ENCODE measurements at regions not wholly inside any gene's neighbourhood (a gene's known extent, or its start where the extent isn't known, plus 50 kb on each side); places are given as distances from the start of the nearest gene placed in this dataset.

DNA sequence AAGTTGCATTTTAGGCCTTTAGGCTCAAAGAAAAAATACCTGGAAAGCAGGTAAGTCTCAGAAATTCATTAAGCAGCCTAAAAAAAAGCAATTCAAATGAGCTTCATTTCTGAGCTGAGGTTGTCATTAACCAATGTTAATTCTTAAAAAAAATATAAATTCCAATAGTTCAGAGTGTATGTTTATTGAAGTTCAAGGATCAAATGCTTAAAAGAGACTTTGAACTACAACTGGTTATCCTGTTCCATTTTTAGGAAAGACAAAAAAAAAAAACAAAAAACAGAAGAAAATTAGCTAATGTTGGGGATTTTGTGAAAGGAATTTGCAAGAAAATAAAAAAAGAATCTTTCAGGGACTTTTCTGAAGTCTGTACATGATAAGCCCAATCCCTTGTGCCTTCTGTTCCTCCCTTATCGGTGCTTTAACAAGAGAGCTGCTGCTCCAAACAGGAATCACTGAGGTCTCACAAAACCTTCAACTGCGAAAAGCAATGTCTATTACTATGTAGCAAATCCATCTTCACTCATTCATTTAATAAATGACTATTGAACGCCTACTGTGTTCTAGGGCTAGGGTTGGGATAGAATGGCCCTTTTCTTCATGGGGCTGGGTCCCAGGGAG is 90.3 kb downstream of the FOXF2 start:
- DNase-seq: no peak
- in situ Hi-C loops (cut with HindIII; ENCODE audit: low pct_ligation_motif_present, low pct_unique_long_range_greater_than_20kb, low sequenced_read_pairs): no loop called here

DNA sequence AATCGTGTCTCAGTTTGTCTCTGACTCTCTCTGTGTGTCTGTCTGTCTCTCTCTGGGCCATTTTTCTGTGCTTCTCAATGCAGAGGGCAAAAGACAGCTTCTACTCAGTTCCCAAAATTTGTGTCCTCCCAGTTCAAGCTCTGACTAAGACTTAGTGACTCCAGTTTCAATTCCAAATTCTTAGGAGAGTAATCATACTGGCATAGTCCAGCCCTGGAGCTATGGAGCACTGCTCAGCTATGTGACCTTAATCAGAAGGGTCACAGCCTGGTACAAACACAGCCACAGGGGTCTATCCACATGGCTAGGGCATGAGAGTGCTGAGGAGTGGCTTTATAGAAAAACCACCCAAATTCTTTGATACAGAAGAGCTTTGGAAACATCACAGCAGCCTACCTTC is 91.9 kb downstream of the FOXF2 start:
- in situ Hi-C loops (cut with HindIII; ENCODE audit: low pct_ligation_motif_present, low pct_unique_long_range_greater_than_20kb, low sequenced_read_pairs): no loop called here
- DNase-seq: peak; percentile 90

DNA sequence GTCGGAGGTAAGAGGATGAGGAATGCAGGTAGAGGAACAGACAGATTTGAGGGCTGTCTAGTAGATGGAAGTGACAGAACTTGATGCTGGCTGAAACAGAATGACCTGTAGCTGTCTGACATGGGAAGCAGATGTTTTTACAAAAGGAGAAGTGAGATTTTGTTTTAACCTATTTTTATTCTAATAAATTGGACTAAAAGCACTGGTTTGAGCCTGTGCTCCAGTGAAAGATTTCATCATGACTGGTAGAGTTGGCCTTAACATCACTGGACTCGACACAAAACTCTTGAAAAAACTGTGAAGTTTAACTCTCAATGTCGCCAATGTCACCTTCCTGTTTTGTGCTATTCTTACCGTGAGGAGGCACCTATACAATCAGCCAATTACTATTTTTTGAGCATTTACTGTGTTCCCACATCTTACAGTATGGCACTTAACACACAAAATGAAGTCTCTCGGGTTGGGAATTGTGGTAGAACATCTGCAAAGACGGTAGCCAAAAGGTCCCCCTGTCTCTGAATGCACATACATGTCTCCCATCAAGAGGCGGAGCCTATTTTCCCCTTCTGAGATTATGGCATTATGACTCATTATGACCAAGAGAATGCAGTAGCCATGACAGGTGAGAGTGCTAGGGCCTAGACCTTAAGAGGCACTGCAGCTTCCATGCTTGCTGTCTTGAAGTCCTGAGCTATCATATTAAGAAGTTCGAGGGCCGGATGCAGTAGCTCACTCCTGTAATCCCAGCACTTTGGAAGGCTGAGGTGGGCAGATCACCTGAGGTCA is 93.2 kb downstream of the FOXF2 start:
- DNase-seq: no peak
- in situ Hi-C loops (cut with HindIII; ENCODE audit: low pct_ligation_motif_present, low pct_unique_long_range_greater_than_20kb, low sequenced_read_pairs): no loop called here

DNA sequence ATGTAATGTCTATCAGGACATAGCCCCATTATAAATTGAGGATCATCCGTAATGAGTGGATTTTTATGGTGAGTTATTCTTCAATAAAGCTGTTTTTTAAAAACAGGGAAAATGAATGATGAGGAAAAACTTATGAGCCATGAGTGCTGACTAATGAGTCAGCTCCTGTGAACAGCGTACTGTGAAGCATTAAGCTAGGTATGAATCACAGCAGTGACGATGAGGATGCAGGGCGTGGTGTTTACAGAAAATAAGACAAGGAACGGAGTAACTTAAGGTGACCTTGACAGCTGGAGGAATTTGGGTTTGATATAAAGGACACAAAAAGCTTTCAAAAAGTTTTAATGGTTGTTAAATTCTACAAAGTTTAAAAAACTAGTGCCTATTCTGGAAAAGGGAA is 96.3 kb downstream of the FOXF2 start:
- in situ Hi-C loops (cut with HindIII; ENCODE audit: low pct_ligation_motif_present, low pct_unique_long_range_greater_than_20kb, low sequenced_read_pairs): no loop called here

DNA sequence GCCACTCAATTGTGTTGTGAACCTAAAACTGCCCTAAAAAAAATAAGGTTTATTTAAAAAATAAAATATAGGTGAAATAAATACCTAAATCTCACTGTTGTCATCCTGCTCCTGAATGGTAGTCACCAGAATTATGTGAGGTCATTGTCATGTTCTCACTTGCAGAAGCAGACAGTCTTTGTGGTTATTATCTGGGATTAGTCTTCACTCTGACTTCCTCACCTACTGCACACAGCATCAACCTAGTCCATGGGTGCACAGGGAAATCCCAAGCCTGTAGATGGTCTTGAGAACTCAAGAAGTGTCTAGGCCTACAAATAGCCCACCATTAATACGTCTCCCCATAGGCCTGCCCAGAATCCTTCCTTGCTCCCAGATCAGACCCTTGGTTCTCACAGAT is 97.0 kb downstream of the FOXF2 start:
- no peak for DNase-seq
- in situ Hi-C loops (cut with HindIII; ENCODE audit: low pct_ligation_motif_present, low pct_unique_long_range_greater_than_20kb, low sequenced_read_pairs): no loop called here

More for the DNA sequence above, 96.3 kb downstream of the FOXF2 start:
- DNase-seq: peak; percentile 79

DNA sequence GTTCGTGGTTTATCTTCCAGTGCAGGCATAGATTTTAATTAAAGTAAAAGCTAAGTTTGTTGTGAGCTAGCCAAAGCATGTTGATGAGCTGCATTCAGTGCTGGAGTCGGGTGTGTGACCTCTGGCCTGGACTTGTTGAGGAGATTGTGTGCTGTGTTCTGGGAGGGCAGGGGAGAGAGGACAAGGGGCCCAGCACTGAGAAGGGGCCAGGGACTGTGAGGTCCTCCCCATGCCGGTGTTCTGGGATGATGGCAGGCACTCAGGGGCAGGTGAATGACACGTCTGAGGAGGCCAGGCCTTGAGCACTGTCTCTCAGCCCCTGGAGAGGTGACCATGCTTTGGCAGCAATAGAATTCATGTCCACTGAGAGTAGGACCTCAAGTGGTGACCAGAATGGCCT is 97.9 kb downstream of the FOXF2 start:
- in situ Hi-C loops (cut with HindIII; ENCODE audit: low pct_ligation_motif_present, low pct_unique_long_range_greater_than_20kb, low sequenced_read_pairs): no loop called here
- DNase-seq: no peak

DNA sequence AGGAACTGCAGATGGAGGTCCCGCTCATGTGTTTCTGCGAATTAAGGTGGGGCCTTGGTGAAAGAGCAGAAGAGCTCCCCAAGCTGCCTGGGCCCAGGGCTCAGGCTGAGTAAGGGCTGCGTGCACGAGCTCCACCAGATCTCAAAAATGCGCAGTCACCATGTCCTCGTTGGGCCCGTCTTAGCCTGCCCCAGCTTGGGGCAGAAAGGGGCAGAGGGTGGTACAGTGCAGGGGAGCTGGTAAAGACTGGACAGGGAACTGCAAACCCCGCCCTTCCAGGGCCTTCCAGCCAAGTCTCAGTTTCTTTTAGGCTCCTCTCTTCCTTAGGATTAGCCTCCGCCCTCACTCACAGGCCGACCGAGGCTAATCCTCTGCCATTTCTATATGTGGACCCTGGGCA is 101.6 kb downstream of the FOXF2 start:
- in situ Hi-C loops (cut with HindIII; ENCODE audit: low pct_ligation_motif_present, low pct_unique_long_range_greater_than_20kb, low sequenced_read_pairs): no loop called here
- no peak for DNase-seq

DNA sequence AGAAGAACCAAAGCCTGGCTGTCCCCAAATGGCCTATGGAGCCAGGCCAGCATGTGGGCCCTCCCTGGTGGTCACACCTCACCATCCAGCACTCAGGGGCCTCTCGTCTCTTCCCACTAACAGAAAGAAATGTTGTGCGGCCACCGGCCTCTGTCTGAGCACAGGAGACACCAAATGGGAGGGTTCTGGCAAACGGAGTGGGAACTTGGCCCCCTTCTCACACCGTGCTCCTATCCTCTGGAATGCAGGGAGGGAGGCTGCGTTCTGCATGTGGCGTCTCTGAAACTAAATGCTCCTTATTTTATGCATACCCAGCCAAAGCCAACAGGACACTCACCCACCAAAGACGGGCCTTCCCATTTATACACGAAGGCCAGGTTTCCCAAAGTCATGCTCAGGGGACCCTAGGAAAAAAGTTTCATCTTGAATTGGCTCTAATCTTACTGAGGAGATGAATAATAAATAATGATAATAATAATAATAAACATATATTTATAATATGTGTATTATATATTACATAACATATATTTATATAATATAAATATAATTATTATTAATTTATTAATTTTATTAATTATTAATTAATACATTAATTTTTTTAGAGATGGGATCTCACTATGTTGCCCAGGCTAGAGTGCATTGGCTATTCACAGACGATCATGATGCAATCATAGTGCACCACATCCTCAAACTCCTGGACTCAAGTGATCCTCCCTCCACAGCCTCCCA is 102.4 kb downstream of the FOXF2 start:
- no peak for DNase-seq
- in situ Hi-C loops (cut with HindIII; ENCODE audit: low pct_ligation_motif_present, low pct_unique_long_range_greater_than_20kb, low sequenced_read_pairs): no loop called here

DNA sequence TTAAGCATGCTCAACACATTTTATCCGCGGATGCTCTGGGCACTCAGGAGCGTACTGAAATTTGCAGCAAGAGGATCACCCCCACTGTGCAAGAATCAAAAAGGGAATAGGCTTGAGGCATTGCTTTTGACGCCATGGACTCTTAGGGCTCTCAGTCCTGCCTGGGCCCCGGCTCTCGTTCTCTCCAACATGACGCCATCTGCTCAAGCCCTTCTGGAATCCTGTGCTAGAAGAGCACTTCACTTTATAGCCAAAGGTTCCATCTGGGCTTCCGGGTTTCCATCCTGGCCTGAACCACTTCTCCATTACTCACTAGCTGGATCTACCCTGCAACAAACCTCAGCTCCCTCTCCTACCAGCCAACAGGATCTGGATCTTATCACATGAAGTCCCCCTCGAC is 105.3 kb downstream of the FOXF2 start:
- DNase-seq: no peak
- in situ Hi-C loops (cut with HindIII; ENCODE audit: low pct_ligation_motif_present, low pct_unique_long_range_greater_than_20kb, low sequenced_read_pairs): no loop called here

DNA sequence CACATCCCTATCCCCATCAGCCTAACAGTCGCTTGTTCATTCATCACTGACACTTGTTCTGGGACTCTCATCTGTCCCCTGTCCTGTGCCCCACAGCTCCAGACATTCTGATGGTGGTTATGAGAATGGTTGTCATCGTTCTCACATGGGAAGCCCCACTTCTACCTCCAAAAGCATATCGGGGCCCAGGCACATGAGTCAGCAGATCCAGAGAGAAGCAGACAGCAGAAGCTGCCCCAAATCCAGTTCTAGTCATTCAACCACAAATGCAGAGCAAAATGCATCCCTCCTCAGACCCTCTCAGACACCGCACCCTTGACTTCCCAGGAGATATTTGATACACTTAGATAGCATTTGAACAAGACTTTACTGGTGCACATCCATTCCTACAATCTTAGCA is 106.0 kb downstream of the FOXF2 start:
- DNase-seq: no peak
- in situ Hi-C loops (cut with HindIII; ENCODE audit: low pct_ligation_motif_present, low pct_unique_long_range_greater_than_20kb, low sequenced_read_pairs): no loop called here

DNA sequence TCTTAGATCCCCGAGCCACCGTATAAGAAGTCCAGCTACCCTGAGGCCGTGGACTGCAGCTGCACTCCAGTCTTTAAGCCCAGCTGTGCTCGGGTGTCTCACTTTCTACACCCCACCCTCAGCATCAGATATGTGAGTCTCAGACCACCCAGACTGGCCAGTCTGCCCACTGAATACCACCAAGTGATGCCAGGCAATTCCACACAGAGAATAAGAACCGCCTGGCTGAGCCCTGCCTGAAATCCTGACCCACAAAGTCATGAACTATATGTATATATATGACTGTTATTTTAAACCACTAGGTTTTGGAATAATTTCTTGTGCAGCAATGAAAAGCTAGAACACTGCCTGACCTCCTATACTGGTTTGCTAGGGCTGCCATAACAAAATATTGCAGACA is 106.7 kb downstream of the FOXF2 start:
- in situ Hi-C loops (cut with HindIII; ENCODE audit: low pct_ligation_motif_present, low pct_unique_long_range_greater_than_20kb, low sequenced_read_pairs): no loop called here
- DNase-seq: no peak

DNA sequence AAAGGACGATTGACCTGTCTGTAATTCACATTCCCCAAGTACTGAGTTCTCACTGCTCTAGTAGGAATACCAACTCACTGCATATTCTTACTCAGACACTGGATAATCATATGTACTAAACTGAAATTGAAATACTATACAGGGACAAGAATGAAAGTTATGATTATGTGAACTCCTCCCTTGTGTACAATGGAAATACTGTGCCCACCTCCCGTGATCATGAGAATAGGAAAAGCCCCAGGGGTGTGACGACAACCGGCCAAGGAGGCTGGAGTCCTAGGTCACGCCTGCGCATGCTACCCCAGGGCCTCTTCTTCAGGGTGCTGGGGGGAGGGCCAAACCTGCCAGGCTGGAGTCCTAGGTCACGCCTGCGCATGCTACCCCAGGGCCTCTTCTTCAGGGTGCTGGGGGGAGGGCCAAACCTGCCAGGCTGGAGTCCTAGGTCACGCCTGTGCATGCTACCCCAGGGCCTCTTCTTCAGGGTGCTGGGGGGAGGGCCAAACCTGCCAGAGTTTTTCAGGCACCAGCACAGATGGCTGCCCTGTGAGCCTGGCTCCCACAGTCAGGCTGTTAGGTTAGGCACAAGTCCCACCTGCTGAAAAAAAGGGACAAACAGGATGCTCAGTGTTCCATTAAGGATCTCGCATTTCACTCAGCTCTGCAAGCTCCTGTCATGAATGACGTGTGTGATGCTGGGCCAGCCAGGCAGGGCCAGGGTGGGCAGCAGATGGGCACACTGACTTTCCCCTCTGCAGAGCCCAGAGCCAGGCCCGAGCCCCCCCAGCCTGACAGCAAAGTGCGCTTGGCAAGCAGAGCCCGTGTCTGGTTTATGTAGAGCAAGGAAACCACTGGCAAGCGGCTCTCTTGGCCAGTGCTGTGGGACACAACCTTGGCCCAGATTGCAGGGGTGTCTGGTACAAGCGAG is 107.7 kb downstream of the FOXF2 start:
- no peak for DNase-seq
- in situ Hi-C loops (cut with HindIII; ENCODE audit: low pct_ligation_motif_present, low pct_unique_long_range_greater_than_20kb, low sequenced_read_pairs): no loop called here

DNA sequence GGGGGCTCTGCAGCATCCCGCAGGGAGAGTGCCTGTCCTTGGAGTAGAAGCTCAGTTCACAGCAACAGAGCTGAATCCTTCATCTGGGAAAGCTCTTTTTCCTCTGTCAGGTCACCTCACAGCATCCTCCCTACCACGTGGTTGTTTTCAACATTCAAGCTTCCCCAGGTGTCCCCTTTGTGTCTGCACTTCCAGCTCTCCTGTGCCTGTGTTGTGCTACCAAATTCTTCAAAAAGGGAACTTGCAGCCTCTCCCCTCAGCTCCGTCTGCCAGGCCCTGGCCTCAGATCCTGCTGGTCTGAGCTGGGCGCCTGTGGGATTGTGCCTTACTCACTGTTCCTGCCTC is 108.4 kb downstream of the FOXF2 start:
- in situ Hi-C loops (cut with HindIII; ENCODE audit: low pct_ligation_motif_present, low pct_unique_long_range_greater_than_20kb, low sequenced_read_pairs): no loop called here
- no peak for DNase-seq

DNA sequence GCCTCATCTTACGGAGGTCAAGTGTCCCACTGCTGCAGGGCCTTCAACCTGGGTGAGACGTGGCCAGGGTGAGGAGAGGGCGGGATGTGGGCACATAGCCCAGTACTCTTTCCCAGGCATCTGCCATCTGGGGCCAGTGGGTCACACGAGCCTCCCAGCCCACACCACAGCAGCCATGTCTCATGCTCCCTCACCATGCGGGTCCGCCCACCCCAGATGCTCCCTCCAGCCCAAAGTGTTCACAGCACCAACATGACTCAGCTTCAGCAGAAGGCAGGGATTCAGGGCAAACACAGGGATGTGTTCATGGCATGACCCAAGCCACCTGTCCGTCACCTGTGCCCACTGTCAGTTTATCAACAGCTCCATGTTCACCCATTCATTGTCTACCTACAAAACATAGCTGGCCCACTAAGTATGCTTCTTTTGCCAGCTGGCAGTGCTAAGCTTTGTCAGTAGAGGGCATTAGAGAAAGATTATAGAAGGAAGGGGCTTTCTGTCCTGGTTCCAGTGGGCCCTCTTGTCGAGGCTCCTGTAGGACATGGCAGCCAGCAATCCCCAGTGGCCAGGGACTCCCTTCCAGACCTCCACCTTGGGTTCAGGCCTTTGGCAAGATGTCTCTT is 109.2 kb downstream of the FOXF2 start:
- in situ Hi-C loops (cut with HindIII; ENCODE audit: low pct_ligation_motif_present, low pct_unique_long_range_greater_than_20kb, low sequenced_read_pairs): no loop called here
- DNase-seq: no peak

DNA sequence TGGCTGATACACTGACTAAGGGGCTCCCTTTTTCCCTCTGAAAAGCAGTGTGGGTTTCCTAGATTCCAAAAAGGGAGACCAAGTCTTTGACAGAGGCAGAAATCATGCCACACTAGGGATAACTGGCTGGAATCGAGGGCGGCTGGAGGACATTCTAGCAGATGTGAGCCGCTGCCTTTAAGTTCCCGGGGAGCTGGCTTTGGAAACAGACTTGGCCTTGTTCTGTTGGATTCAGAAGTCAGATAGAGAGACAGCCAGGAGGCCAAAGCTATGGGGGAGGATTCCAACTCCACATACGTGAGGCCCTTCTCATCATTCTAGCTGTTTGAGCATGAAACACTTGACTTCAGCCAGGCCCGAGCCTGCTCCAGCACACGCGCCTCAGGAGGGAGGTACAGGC is 109.9 kb upstream of the FOXC1 start:
- in situ Hi-C loops (cut with HindIII; ENCODE audit: low pct_ligation_motif_present, low pct_unique_long_range_greater_than_20kb, low sequenced_read_pairs): no loop called here
- no peak for DNase-seq

DNA sequence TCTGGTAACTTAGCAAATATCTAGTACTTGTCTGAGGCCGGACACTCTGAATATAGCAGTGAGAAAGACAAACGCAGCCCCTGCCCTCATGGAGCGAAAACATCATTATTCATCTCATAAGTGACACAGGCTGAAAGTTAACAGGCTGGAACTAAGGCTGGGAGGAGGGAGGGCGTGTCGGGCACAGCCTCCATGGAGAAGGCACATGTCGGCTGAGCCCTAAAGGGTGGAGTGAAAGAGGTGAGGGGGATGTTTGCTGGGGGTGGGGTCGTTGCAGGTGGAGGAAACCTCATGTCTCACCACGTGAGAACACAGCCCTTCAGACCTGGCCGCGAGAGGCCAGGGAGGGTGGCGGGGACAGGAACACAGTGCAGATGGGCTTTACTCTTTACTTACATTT is 108.8 kb upstream of the FOXC1 start:
- in situ Hi-C loops (cut with HindIII; ENCODE audit: low pct_ligation_motif_present, low pct_unique_long_range_greater_than_20kb, low sequenced_read_pairs): no loop called here
- DNase-seq: no peak

DNA sequence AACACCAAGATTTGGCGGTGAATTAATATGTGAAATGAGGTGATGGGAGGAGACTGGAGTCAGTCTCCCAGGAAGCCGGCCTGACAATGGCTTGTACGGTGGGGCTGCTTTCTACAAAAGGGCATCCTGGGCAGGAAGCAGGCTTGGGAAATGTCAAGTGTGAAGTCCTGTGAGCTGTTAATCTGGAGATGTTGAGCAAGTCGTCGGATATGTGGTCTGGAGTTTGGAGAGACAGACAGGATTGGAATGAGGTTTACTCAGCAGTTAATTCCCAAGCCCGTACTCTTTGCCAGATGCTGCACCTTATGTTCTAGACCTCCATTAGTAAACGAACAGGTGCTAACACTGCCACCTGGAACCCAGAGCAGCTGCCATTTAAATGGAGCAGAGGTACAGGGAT is 107.7 kb upstream of the FOXC1 start:
- in situ Hi-C loops (cut with HindIII; ENCODE audit: low pct_ligation_motif_present, low pct_unique_long_range_greater_than_20kb, low sequenced_read_pairs): no loop called here
- no peak for DNase-seq

DNA sequence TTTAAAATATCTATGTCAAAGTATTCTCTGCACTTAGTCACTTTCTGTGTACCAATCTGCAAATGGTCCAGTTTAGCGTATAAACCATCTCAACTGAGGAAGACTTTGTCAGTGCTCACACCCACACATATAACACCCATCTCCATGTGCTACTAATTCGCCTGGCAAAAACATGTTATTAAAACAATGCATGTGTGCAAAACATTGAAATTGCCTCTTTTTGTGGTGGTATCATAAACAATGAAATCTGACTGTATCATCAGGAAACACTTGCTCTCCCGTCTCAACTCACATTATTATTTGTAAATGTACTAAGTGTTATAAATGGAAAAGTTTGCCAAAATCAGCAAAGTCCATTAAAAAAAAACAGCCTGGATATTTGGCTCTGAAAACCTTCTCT is 105.9 kb upstream of the FOXC1 start:
- in situ Hi-C loops (cut with HindIII; ENCODE audit: low pct_ligation_motif_present, low pct_unique_long_range_greater_than_20kb, low sequenced_read_pairs): no loop called here
- DNase-seq: no peak

DNA sequence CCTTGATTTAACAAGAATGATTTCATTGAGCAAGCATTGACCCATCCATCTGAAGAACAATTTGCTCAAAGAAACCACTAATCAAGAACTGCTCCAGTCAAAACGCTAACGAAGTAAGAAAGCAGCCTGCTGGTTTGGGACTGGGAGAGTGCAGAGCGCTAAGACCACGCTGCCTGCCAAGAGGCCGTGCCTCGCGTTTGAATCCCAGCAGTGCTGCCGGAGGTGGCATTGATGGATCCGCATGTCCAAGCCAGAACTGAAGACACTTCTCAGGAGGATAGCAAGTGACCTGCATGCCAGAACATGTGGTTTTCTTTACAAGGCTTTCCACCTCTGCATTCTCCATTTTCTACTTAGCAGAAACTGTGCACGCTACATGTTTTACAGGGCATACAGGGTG is 105.2 kb upstream of the FOXC1 start:
- no peak for DNase-seq
- in situ Hi-C loops (cut with HindIII; ENCODE audit: low pct_ligation_motif_present, low pct_unique_long_range_greater_than_20kb, low sequenced_read_pairs): no loop called here
